Effector memory CD4-positive, alpha-beta T cell (primary cell): ENCODE measurements at regions not wholly inside any gene's neighbourhood (a gene's known extent, or its start where the extent isn't known, plus 50 kb on each side); places are given as distances from the start of the nearest gene placed in this dataset.

Source experiments
- DNase-seq, 3 donors: peaks; one replicate each; pipeline ENCODE4 v3.0.0-alpha.2; 2020
- H3K27ac ChIP-seq: 2 replicates; pipeline ENCODE4 v1.7.0; 2013; ENCODE audit warnings: mild to moderate bottlenecking, low read length, moderate library complexity; ENCODE audit not compliant: insufficient read depth, poor library complexity, severe bottlenecking
- H3K27me3 ChIP-seq: replicated peaks from 2 replicates; pipeline ENCODE4 v1.7.0; 2013; ENCODE audit warnings: mild to moderate bottlenecking, low read length; ENCODE audit not compliant: insufficient read depth, control insufficient read depth, poor library complexity, severe bottlenecking
- H3K36me3 ChIP-seq: 2 replicates; pipeline ENCODE4 v1.7.0; 2013; ENCODE audit warnings: mild to moderate bottlenecking, low read length, moderate library complexity; ENCODE audit not compliant: control insufficient read depth, insufficient read depth
- H3K4me1 ChIP-seq: 2 replicates; pipeline ENCODE4 v1.7.0; 2013; ENCODE audit warnings: low read length, mild to moderate bottlenecking; ENCODE audit not compliant: control insufficient read depth, insufficient read depth, poor library complexity, severe bottlenecking
- H3K4me3 ChIP-seq: 2 replicates; pipeline ENCODE4 v1.7.0; 2013; ENCODE audit warnings: low read length, low read depth, mild to moderate bottlenecking; ENCODE audit not compliant: insufficient read depth, poor library complexity, severe bottlenecking
- H3K9me3 ChIP-seq: 2 replicates; pipeline ENCODE4 v1.7.0; 2013; ENCODE audit warnings: mild to moderate bottlenecking, low read length, moderate library complexity; ENCODE audit not compliant: control insufficient read depth

DNA sequence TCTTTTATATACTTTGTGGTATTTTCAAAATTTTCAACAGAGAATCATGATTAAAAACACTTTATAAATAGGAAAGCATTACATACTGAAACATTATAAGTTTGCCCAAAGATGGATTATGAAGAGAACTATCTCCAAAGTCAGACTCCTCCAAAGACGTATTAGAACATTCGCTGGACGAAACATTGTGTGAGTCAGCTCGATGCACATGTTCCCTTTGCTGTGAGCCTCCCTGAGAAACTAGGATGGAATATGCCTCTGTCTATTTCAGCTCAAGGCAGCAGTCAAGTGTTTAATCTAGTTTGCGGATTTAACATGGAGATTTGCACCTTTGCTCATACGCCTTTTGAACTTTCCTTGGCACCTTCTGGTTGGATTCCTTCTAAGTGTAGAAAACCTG is 92.2 kb upstream of the NCKAP5 start:
- Histone ChIP-seq H3K4me1 (no peaks in the 10 kb centered on the region), H3K9me3 (no peaks in the 10 kb centered on the region), H3K27me3 (no peaks in the 10 kb centered on the region), H3K4me3 (no peak overlapping the region), H3K27ac (no peak overlapping the region), H3K36me3 (no peaks in the 10 kb centered on the region)
- no peak for DNase-seq

DNA sequence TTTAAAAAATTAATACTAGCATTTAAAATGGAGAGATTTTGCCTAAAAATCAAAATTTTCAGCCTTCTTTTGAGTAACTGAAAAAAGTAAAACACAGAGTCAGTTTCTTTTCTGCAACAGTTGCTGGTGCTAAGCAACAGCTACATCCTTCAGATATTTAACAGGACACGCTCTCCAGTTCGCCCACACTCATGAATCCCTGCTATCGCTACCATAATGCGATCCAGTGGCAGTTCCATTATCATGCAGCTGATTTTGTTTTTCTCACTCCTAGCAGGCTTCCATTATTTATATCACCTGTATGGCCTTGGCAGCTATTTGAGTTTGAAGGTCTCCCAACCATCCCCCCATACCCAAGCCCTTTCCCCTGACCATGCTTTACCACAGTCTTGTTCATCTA is 93.1 kb upstream of the NCKAP5 start:
- H3K27me3 ChIP-seq: no peaks in the 10 kb centered on the region
- no peak overlapping the region for H3K27ac ChIP-seq
- H3K9me3 ChIP-seq: no peaks in the 10 kb centered on the region
- H3K36me3 ChIP-seq: no peaks in the 10 kb centered on the region
- H3K4me1 ChIP-seq: no peaks in the 10 kb centered on the region
- no peak for DNase-seq
- no peak overlapping the region for H3K4me3 ChIP-seq

DNA sequence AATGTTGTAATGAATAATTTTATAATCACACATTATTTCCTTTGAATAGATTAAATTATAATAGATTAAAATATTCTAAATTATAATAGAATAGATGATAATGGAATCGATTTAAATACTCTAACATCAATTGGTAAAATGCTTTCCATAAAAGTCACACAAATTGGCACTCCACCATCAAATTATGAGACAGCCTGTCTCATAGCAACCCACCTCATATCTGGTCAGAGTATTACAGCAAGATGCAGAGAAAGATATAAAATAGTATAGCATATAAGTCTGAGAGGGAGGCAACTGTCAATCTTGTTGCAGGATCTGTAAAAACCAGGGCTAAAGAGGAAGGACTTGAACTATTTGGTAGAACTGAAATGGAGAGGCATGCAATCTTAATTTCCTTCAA is 98.4 kb upstream of the NCKAP5 start:
- no peaks in the 10 kb centered on the region for H3K27me3 ChIP-seq
- no peak overlapping the region for H3K4me3 ChIP-seq
- DNase-seq: no peak
- H3K9me3 ChIP-seq: no peaks in the 10 kb centered on the region
- H3K36me3 ChIP-seq: no peaks in the 10 kb centered on the region
- no peak overlapping the region for H3K27ac ChIP-seq
- no peaks in the 10 kb centered on the region for H3K4me1 ChIP-seq

DNA sequence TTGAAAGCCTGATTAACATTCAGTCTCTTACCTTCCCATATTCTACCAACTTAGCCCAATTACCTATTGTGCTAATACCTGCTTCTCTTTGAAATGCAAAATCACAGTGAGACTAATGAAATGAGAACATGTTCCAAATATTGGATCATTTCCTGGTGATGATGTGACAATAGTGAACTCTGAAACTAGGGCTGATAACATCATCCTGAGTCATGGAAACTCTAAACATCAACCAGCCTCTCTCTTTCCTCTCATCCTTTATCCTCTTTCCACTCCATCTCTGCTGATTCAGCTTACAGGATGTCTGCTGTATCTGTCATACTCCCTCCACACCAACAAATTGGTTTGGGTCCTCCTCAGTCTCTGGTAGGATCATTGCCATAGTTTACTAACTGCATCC is 98.8 kb upstream of the NCKAP5 start:
- no peak for DNase-seq
- no peak overlapping the region for H3K27ac ChIP-seq

DNA sequence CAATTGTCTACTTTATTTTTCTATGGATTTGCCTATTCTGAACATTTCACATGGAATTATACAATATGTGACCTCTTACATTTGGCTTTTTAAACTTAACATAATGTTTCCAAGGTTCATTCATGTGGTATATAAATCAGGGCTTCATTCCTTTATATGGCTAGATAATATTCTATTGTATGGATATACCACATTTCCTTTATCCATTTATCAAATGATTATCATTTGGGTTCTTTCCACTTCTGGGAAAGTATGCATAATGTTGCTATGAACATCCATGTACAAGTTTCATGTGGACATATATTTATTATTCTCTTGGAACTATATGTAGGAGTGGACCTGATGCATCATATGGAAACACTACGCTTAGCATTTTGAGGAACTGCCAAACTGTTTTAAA is 99.7 kb upstream of the NCKAP5 start:
- H3K27ac ChIP-seq: no peak overlapping the region
- no peaks in the 10 kb centered on the region for H3K4me1 ChIP-seq
- no peak overlapping the region for H3K4me3 ChIP-seq
- DNase-seq: no peak
- H3K36me3 ChIP-seq: no peaks in the 10 kb centered on the region
- H3K9me3 ChIP-seq: no peaks in the 10 kb centered on the region
- no peaks in the 10 kb centered on the region for H3K27me3 ChIP-seq

More for the DNA sequence above, 98.8 kb upstream of the NCKAP5 start:
- Histone ChIP-seq H3K4me3 (no peak overlapping the region), H3K27me3 (no peaks in the 10 kb centered on the region), H3K9me3 (no peaks in the 10 kb centered on the region), H3K36me3 (no peaks in the 10 kb centered on the region), H3K4me1 (no peaks in the 10 kb centered on the region)

DNA sequence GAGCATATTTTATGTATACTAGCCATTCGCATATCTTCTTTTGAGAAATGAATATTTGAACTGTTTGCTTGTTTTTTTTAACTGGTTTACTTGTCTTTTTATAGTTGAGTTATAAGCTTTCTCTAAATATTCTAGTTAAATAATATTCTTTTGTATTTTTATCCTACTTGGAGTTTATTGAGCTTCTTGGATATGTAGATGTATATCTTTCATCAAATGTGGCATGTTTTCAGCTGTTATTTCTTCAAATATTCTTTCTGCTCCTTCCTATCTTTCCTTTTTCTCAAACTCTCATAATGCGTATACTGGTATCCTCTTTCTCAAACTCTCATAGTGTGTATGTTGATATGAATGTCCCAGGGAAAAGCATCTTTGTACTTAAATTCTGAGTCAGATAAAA is 100.3 kb upstream of the NCKAP5 start:
- no peaks in the 10 kb centered on the region for H3K9me3 ChIP-seq
- H3K27me3 ChIP-seq: no peaks in the 10 kb centered on the region
- no peak overlapping the region for H3K4me3 ChIP-seq

DNA sequence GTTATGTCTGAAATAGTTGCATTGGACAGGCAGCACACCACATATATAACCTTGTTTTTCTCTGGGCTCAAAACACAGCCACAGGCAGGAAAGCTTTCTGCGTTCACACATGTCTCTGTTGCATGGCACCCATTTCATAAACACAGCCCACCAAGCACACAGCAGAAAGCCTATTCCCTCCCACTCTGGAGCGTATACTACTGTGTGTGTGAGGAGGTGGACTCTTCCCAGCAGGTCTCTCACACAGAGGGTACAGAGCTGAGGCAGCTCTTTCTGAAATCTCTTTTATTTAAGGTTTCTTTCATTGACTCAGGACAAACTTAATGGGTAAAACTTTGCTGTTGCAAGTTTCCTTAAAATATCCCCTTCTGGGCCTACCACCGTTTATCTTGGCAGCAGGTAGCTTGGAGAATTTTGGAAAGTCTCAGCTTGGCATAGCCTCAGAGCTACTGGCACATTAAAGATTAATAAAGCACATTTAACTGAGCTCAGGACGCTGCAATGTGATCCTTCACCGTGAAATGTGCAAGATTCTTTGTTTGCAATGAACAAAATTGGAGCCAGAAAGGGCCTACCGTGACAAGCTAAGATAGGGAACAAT is 105.1 kb upstream of the NCKAP5 start:
- no peak for DNase-seq
- Histone ChIP-seq H3K4me1 (no peaks in the 10 kb centered on the region), H3K36me3 (no peaks in the 10 kb centered on the region), H3K27ac (no peak overlapping the region), H3K9me3 (no peaks in the 10 kb centered on the region), H3K4me3 (no peak overlapping the region), H3K27me3 (no peaks in the 10 kb centered on the region)

More for the DNA sequence above, 100.3 kb upstream of the NCKAP5 start:
- no peak for DNase-seq
- Histone ChIP-seq H3K4me1 (no peaks in the 10 kb centered on the region), H3K27ac (no peak overlapping the region), H3K36me3 (no peaks in the 10 kb centered on the region)

DNA sequence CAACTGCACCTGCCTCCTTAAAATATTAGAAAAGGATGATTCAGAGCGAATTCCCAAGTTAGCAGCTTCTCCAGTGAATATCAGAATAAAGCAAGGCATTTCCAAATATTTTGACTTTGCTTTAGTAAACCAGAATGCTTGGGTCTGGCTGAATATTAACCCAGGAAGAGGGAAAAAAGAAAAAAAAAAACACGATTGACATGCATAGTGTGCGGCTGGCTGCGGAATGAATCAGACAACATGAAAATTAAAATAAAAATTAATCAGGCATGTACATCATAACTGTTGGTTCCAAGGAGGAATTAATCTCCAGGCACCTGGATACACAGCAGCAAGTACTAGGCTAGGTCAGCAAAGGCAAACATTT is 105.8 kb upstream of the NCKAP5 start:
- Histone ChIP-seq H3K4me3 (no peak overlapping the region), H3K9me3 (no peaks in the 10 kb centered on the region), H3K27me3 (no peaks in the 10 kb centered on the region), H3K4me1 (no peaks in the 10 kb centered on the region), H3K27ac (no peak overlapping the region), H3K36me3 (no peaks in the 10 kb centered on the region)
- DNase-seq: no peak

DNA sequence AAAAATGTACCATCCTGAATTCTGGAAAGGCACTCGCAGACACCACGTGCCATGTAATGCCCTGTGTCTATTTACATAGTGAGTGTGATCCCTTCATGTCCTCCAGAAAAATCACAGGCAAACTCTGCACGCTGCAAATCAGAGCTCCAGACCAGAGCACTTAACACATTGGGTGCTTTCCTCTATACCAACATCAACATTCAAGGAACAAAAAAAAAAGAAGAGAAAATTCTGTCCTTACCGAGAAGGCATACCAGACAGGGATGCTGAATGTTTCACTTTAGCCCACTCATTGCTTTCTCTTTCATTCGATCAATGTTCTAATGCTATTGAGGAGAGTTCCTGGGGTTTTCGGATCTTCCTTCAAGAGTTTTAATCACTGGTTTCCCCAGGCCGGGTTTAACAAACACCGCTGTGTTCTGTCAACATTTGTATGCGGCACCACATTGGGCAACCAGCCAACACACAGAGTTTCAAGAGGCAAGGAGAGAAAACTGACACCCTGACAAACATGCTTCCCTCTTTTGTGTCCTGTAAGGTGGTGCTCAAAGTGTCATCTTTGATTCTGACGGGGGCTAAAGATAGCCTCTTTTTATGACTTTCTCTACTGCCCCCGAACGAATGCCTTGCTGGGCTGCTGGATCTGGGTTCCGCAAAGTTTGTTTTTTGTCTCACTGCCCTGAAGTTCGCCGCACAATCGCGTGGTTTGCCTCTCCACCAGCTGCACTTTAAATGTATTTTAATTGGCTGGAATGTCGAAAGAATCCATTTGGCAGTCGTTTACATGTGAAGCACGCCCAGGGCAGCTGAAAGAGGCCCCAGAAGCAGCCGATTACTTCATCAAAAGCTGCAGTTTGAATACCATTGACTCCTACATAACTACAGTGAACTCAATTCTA is 106.4 kb upstream of the NCKAP5 start:
- no peaks in the 10 kb centered on the region for H3K9me3 ChIP-seq
- H3K27me3 ChIP-seq: no peaks in the 10 kb centered on the region
- H3K4me3 ChIP-seq: no peak overlapping the region
- H3K4me1 ChIP-seq: no peaks in the 10 kb centered on the region
- no peaks in the 10 kb centered on the region for H3K36me3 ChIP-seq
- DNase-seq: no peak
- H3K27ac ChIP-seq: no peak overlapping the region

DNA sequence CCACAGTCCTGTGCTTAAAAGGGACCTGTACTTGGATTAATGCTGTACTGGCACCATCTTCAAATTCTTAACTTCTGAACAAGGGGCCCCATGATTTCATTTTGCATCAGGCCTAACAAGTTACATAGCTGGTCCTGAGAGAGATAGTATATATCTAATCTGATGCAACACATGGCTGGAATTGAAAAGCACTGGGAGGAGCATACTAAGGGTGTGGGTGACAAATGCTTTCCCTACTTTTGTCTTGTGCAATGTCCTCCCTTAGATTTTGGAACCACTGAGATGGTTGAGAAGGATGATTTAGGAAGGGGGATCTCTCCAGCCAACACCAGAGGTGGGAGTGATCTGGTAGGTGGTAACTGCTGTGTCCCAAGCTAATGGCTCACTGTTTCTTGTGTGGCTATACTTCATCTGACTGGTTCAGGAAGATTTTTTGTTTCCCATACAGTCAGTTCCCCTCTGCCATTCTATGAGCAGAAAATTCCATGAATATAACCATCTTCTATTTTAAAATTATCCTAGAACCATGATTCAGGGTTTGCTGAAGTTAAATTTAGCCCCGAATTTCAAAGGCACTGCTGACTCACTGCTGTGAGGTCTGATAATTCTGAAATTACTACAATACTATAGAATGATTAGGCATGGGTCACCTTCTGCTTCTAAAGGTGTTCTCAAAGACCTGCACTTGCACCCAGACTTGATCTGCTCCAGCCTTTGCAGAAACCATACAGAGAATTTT is 108.3 kb upstream of the NCKAP5 start:
- no peaks in the 10 kb centered on the region for H3K4me1 ChIP-seq
- H3K36me3 ChIP-seq: no peaks in the 10 kb centered on the region
- no peak overlapping the region for H3K4me3 ChIP-seq
- H3K27me3 ChIP-seq: no peaks in the 10 kb centered on the region
- H3K27ac ChIP-seq: no peak overlapping the region
- DNase-seq: no peak
- H3K9me3 ChIP-seq: no peaks in the 10 kb centered on the region
